Spleen (tissue), 7 donors: ENCODE measurements at regions not wholly inside any gene's neighbourhood (a gene's known extent, or its start where the extent isn't known, plus 50 kb on each side); places are given as distances from the start of the nearest gene placed in this dataset.

ENCODE experiments used
- POLR2AphosphoS5 ChIP-seq, 3 donors: sonication (generic); formaldehyde crosslinking; IDR thresholded peaks; one replicate each; pipeline ENCODE4 v1.5.1; 2017; ENCODE audit warnings: antibody characterized with exemption in 3 of 3
- TF ChIP-seq, protein P1 (sequence below), 11 experiments: fragments of 200-600 bp in 7 of 11; fragments of 450-650 bp in 4 of 11; sonication (generic) in 4 of 11; IDR thresholded peaks in 8 of 11; conservative IDR thresholded peaks in 3 of 11; 1 replicate in 7 of 11; 2 replicates in 4 of 11; pipeline versions ENCODE4 v1.4.0 to v1.8.0; 2016 to 2021; ENCODE audit warnings: antibody characterized with exemption in 11 of 11, inconsistent platforms in 4 of 11, mild to moderate bottlenecking in 1 of 11
- donor health status: DM: no; HTN: no; CAD: no; lungs with moderate emphysema.
- donor health status: DM: no; HTN: no; CAD: no.
- donor health status: DM: no; HTN: no; CAD: no.

- TF ChIP-seq, protein P1, sequence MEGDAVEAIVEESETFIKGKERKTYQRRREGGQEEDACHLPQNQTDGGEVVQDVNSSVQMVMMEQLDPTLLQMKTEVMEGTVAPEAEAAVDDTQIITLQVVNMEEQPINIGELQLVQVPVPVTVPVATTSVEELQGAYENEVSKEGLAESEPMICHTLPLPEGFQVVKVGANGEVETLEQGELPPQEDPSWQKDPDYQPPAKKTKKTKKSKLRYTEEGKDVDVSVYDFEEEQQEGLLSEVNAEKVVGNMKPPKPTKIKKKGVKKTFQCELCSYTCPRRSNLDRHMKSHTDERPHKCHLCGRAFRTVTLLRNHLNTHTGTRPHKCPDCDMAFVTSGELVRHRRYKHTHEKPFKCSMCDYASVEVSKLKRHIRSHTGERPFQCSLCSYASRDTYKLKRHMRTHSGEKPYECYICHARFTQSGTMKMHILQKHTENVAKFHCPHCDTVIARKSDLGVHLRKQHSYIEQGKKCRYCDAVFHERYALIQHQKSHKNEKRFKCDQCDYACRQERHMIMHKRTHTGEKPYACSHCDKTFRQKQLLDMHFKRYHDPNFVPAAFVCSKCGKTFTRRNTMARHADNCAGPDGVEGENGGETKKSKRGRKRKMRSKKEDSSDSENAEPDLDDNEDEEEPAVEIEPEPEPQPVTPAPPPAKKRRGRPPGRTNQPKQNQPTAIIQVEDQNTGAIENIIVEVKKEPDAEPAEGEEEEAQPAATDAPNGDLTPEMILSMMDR (IDR thresholded peaks at IDR 0.05 in 8 of 11, conservative IDR thresholded peaks at IDR 0.05 in 3 of 11): no peak
- no peak for TF ChIP-seq POLR2AphosphoS5 (IDR thresholded peaks at IDR 0.05)
These were observed 792.1 kb upstream of the ARGLU1 start for GRCh38 chr13:107360010-107360409.
